Esophagus muscularis mucosa (tissue), 4 donors: ENCODE measurements at regions not wholly inside any gene's neighbourhood (a gene's known extent, or its start where the extent isn't known, plus 50 kb on each side); places are given as distances from the start of the nearest gene placed in this dataset.

Source experiments
- DNase-seq: peaks from one replicate; pipeline ENCODE4 v3.0.0-alpha.2; 2017; ENCODE audit errors: extremely low spot score
- H3K27ac ChIP-seq, 4 donors: fragments of 200-600 bp; sonication (generic); replicated peaks in 1 of 4; 1 replicate in 3 of 4; 2 replicates in 1 of 4; pipeline ENCODE4 v1.5.1; 2016 to 2019; ENCODE audit warnings: mild to moderate bottlenecking in 1 of 4
- H3K27me3 ChIP-seq, 4 donors: fragments of 200-600 bp; sonication (generic); one replicate each; pipeline versions ENCODE4 v1.5.1 to v1.6.0; 2016 to 2019
- H3K36me3 ChIP-seq, 4 donors: fragments of 200-600 bp; sonication (generic); one replicate each; pipeline ENCODE4 v1.5.1; 2016 to 2019
- H3K4me1 ChIP-seq, 4 donors: fragments of 200-600 bp; sonication (generic); one replicate each; pipeline ENCODE4 v1.5.1; 2016 to 2019
- H3K4me3 ChIP-seq, 4 donors: fragments of 200-600 bp; sonication (generic); 1 replicate in 2 of 4; 2 replicates in 2 of 4; pipeline ENCODE4 v1.5.1; 2016 to 2019; ENCODE audit warnings: mild to moderate bottlenecking in 4 of 4, moderate library complexity in 1 of 4
- H3K9me3 ChIP-seq, 4 donors: fragments of 200-600 bp; sonication (generic); 1 replicate in 3 of 4; 2 replicates in 1 of 4; pipeline ENCODE4 v1.5.1; 2016 to 2019
- EP300 ChIP-seq: sonication (generic); formaldehyde crosslinking; IDR thresholded peaks from one replicate; pipeline ENCODE4 v1.6.1; 2017; ENCODE audit warnings: antibody characterized with exemption
- POLR2A ChIP-seq: fragments of 450-650 bp; IDR thresholded peaks from one replicate; pipeline ENCODE4 v1.6.1; 2017; ENCODE audit warnings: antibody characterized with exemption, moderate library complexity, mild to moderate bottlenecking, low read depth
- POLR2AphosphoS5 ChIP-seq, 2 donors: sonication (generic); formaldehyde crosslinking; IDR thresholded peaks; one replicate each; pipeline ENCODE4 v1.6.1; 2017; ENCODE audit warnings: antibody characterized with exemption in 2 of 2
- WGBS: methylation state at CpG from one replicate; pipeline ENCODE4 v1.1.5; 2018; 5-methylcytosine and 5-hydroxymethylcytosine counted together
- intact Hi-C: fragments of 100-400 bp; cut with DNase I; formaldehyde crosslinking; loops from one replicate; pipeline ENCODE4 v1.15.1; 2023
- TF ChIP-seq, protein P1 (sequence below), 3 experiments: fragments of 200-600 bp in 2 of 3; fragments of 450-650 bp in 1 of 3; sonication (generic) in 2 of 3; IDR thresholded peaks; one replicate each; pipeline ENCODE4 v1.5.1; 2017 to 2019; ENCODE audit warnings: antibody characterized with exemption in 3 of 3, mild to moderate bottlenecking in 2 of 3, moderate library complexity in 1 of 3

DNA sequence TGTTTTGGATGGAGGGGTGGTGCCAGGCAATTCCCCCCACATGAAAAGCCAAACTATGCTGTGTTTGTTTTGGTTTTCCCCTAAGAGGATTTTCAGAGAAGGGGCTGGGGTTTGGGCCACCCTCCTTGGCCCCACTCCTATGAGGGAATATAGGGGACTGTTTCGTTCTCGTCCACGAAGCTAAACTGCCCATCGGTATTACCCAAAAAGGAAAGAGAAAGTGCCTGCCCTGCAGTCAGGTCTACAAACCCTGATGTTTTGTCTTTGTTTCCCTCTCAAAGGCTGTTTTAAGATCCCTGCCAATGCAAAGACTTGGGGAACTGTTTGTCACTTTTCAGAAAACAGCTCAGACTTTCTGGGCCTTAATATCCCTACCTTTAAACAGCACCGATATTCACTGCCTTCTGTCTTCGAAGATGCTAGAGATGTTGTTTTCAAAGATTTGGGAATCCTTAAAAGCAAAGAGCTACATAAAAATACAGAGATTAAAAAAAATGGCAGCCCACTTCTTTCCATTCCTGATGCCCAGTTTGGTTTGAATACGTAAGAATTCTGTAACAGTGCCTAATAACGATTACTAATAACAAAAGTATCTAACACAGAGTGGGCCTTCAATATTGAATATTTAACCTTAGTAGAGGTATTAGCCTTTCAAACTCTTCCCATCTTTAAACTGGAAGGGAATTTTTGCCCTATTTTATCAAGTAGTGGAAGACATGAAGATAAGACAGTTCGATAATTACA, 518.4 kb downstream of the MED13L start:
- Histone ChIP-seq H3K9me3 (no peaks in the 10 kb centered on the region), H3K36me3 (no peaks in the 10 kb centered on the region), H3K4me3 (no peak overlapping the region), H3K27ac (no peak overlapping the region), H3K27me3 (peaks cover 0 to 62% (median 0%) of the 10 kb centered on the region in 4 donors), H3K4me1 (no peaks in the 10 kb centered on the region)
- intact Hi-C loops: loop anchor here (10.0 kb wide), 1 partner anchor 156 kb away; no protein-coding TSS in a partner anchor
- no peak for DNase-seq
- TF ChIP-seq EP300 (no peak), POLR2A (no peak), POLR2AphosphoS5 (IDR thresholded peaks at IDR 0.05) (no peak)
- TF ChIP-seq, protein P1, sequence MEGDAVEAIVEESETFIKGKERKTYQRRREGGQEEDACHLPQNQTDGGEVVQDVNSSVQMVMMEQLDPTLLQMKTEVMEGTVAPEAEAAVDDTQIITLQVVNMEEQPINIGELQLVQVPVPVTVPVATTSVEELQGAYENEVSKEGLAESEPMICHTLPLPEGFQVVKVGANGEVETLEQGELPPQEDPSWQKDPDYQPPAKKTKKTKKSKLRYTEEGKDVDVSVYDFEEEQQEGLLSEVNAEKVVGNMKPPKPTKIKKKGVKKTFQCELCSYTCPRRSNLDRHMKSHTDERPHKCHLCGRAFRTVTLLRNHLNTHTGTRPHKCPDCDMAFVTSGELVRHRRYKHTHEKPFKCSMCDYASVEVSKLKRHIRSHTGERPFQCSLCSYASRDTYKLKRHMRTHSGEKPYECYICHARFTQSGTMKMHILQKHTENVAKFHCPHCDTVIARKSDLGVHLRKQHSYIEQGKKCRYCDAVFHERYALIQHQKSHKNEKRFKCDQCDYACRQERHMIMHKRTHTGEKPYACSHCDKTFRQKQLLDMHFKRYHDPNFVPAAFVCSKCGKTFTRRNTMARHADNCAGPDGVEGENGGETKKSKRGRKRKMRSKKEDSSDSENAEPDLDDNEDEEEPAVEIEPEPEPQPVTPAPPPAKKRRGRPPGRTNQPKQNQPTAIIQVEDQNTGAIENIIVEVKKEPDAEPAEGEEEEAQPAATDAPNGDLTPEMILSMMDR (IDR thresholded peaks at IDR 0.05): no peak
- WGBS: 83% methylated on average over 9 of the region's 9 CpGs

DNA sequence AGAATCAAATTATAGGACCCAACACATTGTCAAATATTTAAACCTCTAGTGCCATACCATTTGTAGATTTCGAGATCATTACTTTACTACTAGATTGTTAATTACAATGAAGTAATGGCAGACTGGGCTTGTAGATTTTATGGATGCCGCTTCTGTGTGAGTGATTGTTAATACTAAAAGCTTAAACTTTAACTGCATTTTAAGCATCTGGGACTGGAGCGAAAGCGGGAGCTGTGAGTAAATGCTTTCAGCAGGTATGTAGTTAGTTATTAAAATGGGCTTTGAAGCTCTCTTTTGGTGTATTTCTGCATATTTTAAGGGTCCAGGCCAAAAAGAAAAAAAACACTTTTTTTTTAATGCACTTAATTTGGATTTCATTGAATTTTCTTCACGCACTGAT, 519.3 kb downstream of the MED13L start:
- Histone ChIP-seq H3K27ac (no peak overlapping the region), H3K27me3 (peaks cover 0 to 69% (median 0%) of the 10 kb centered on the region in 4 donors)
- no peak for DNase-seq

DNA sequence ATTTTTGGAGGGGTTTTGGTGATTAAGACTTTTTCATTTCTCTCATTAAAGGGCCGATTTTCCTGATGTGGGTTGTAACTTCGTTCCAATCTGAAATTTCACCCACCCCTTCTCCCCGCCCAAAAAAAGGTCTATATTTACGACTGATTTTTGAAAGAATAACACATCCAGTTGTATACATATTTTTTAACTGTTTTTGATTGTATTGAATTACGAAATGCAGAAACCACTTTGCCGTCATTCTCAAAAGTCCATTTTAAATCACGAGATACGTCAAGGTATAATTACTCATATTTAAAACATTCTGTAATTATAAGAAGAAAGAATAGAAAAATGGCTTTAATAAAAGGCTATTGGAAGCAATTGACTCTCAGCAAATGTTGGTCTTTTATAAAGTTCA, 520.7 kb downstream of the MED13L start:
- H3K27me3 ChIP-seq: peaks cover 0 to 61% (median 0%) of the 10 kb centered on the region in 4 donors
- TF ChIP-seq EP300: no peak
- TF ChIP-seq POLR2A: no peak
- TF ChIP-seq, protein P1 (IDR thresholded peaks at IDR 0.05): no peak
- TF ChIP-seq POLR2AphosphoS5 (IDR thresholded peaks at IDR 0.05): no peak
- intact Hi-C loops: loop anchor here (10.0 kb wide), 1 partner anchor 158 kb away; no protein-coding TSS in a partner anchor
- H3K9me3 ChIP-seq: no peaks in the 10 kb centered on the region
- 89% methylated on average over 8 of the region's 8 CpGs for WGBS
- H3K4me1 ChIP-seq: peaks cover 0 to 5% (median 0%) of the 10 kb centered on the region in 4 donors
- H3K4me3 ChIP-seq: no peak overlapping the region
- DNase-seq: no peak
- no peak overlapping the region for H3K27ac ChIP-seq
- H3K36me3 ChIP-seq: no peaks in the 10 kb centered on the region

More for the DNA sequence above, 519.3 kb downstream of the MED13L start:
- 95% methylated on average over 5 of the region's 5 CpGs for WGBS
- H3K4me3 ChIP-seq: no peak overlapping the region
- no peaks in the 10 kb centered on the region for H3K4me1 ChIP-seq
- H3K9me3 ChIP-seq: no peaks in the 10 kb centered on the region
- intact Hi-C loops: loop anchor here (10.0 kb wide), 1 partner anchor 157 kb away; no protein-coding TSS in a partner anchor
- no peak for TF ChIP-seq POLR2A
- H3K36me3 ChIP-seq: no peaks in the 10 kb centered on the region

DNA sequence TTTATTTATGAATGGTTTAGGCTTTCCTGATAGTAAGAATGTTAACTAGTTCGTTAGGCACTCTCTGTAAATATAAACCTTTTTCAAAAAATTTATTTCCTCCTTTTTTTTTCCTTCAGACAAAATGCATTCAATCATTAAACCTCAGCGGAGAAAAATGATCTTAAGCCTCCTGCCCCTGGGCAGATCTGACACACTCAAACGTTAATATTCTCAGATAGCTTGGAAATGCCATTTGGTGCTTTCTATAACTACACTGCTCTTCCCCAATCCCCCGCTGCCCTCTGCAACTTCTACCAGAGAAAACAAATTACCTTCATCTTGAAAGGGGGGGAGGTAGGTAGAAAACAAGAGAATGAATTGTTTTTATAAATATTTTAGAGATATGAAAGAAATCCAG, 521.2 kb downstream of the MED13L start:
- Histone ChIP-seq H3K4me1 (peaks cover 0 to 5% (median 0%) of the 10 kb centered on the region in 4 donors), H3K27me3 (peaks cover 0 to 57% (median 0%) of the 10 kb centered on the region in 4 donors), H3K27ac (no peak overlapping the region), H3K36me3 (no peaks in the 10 kb centered on the region), H3K9me3 (no peaks in the 10 kb centered on the region), H3K4me3 (no peak overlapping the region)
- WGBS: 51% methylated on average over 4 of the region's 4 CpGs
- intact Hi-C loops: loop anchor here (10.0 kb wide), 1 partner anchor 159 kb away; no protein-coding TSS in a partner anchor
- DNase-seq: no peak
- TF ChIP-seq POLR2AphosphoS5 (IDR thresholded peaks at IDR 0.05) (no peak), POLR2A (no peak), EP300 (no peak)
- TF ChIP-seq, protein P1 (IDR thresholded peaks at IDR 0.05): no peak

DNA sequence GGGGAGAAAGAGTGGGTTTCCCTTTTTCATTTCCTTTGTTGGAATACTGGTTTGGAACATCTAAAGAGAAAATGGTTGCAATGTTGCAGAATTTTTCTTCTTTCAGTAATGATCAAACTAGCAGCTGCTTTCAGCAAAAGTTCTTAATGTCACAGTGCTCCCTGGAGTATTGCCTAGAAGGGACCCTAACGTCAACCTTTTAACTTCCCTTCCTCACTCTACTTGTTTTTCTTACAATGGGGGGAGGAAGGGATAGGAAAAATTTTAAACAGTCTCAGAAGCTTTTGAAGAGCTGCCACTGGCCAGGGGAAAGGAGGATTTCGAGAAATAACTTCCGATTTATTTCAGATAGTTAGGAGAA, 521.8 kb downstream of the MED13L start:
- Histone ChIP-seq H3K4me1 (peaks cover 0 to 5% (median 0%) of the 10 kb centered on the region in 4 donors), H3K27ac (no peak overlapping the region), H3K4me3 (no peak overlapping the region), H3K36me3 (no peaks in the 10 kb centered on the region), H3K27me3 (peaks cover 0 to 56% (median 0%) of the 10 kb centered on the region in 4 donors), H3K9me3 (no peaks in the 10 kb centered on the region)
- intact Hi-C loops: loop anchor here (10.0 kb wide), 1 partner anchor 159 kb away; no protein-coding TSS in a partner anchor
- no peak for DNase-seq
- 40% methylated on average over 3 of the region's 3 CpGs for WGBS
- TF ChIP-seq, protein P1 (IDR thresholded peaks at IDR 0.05): no peak
- TF ChIP-seq POLR2AphosphoS5 (IDR thresholded peaks at IDR 0.05): no peak
- no peak for TF ChIP-seq EP300
- no peak for TF ChIP-seq POLR2A
